HT1080 (cell line): ENCODE measurements at regions not wholly inside any gene's neighbourhood (a gene's known extent, or its start where the extent isn't known, plus 50 kb on each side); places are given as distances from the start of the nearest gene placed in this dataset.

Source experiments
- DNase-seq: peaks from one replicate; pipeline ENCODE4 v3.0.0-alpha.2; 2015; ENCODE audit warnings: low read depth

GRCh38 chr2:790634-791245 is 113.5 kb upstream of the TMEM18 start:
- DNase-seq, result no peak

- DNase-seq, result no peak
These were observed 112.9 kb upstream of the TMEM18 start for GRCh38 chr2:790081-790480.

DNA sequence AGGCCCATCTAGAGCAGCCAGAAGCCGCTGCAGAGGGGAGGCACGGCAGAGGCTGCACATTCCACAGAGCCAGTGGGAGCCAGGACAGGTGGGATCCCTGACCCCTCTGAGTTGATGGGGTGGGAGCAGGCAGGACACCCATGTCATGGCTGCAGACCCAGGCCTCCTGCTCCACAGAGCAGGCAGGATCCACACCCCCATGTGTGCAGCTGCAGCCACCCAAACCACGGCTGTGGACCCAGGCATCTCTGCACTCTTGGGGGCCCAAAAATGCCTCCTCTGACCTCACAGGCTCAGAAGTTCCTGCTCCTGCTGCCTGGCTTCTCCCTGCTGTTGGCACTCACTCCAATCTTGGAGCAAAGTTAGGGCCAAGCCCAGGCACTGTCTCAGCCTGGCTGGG is 112.3 kb upstream of the TMEM18 start:
- DNase-seq, result no peak

GRCh38 chr2:788227-789032 is 111.2 kb upstream of the TMEM18 start:
- DNase-seq, result no peak

GRCh38 chr2:784753-785152 is 107.5 kb upstream of the TMEM18 start:
- no peak for DNase-seq

- no peak for DNase-seq
These were observed 103.4 kb upstream of the TMEM18 start for GRCh38 chr2:780581-780980.

- no peak for DNase-seq
These were observed 102.8 kb upstream of the TMEM18 start for GRCh38 chr2:780002-780401.

DNA sequence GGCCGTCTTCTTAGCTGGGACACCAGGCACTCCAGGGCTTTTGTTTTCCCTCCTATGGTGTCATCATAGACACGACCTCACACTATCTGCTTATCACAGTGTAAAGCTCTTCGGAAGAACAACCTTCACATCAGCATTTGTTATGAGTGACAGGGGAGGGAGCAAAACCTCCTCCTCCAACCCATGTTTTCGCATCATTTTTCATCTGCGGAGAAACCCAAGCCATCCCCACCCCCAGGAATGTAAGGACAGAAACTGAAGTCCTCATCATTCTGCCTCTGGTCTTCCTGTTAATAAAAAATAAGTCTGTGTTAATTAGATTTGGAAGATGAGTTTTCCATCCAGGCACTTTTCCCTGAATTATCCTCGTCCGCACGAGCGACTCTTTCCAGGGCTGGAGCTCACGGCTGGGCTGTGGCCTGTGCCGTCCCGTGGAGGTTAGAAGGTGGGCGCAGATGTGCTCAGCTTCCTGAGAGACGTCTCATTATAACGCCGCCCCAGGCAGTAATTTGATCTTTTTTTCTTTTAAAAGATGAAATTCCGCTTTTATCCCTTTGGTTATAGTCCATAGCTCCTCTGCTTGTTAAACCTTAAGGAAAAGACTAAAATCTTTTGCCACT is 101.6 kb upstream of the TMEM18 start:
- no peak for DNase-seq

DNA sequence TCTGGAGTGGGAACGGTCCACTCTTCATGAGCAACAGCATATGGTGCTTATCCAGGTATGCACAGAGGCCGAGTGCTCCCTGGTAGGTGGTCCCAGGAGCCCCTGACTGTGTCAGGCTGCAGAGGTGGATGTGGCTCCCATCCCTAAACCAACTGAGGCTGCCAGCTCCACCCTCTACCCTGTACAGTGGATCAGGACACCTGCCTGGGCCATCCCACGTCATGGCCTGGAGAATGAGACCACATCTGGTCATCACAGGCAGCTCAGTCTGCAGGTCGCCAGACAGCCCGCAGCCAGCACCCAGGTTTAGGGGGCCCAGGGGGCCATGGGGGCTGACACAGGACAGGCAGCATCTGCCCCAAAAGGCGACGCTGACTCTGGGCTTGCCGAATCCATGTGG is 100.3 kb upstream of the TMEM18 start:
- DNase-seq, result no peak

DNA sequence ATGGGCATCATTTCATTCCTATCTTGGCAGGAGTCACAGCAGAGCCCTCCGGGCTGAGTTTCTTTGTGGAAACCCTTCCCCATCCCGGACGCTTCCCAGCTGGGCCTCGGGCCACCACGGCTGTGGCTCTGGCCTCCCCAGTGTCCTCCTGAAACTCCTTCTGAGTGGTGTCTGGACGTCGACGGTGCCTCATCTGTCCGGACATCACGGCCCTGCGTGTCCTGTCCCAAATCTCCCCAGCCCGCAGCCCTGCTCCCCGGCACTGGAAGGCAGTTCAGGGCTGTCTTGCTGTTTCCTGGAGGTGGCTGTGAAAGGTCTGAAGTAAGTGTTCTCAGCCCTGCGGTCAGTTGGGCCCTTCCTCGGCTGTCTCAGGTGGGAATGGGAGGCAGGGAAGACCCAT is 99.8 kb upstream of the TMEM18 start:
- no peak for DNase-seq

DNA sequence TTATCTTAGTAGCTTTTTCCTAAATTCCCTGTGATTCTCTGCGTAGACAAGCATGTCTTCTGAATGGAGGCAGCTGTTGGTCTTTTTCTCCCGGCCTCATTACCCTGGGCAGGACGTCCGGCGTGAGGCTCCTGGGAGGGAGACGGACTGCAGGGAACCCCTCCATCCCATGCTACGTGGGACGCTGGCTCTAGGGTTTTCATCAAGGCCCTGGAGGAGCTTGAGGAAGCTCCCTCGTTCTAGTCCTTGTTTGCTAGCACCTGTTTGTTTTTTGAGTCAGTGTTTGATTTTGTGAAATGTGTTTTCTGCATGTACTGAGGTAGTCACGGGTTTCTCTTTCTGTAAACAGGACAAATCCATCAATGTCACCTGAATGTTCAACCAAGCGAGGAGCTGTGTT is 99.3 kb upstream of the TMEM18 start:
- no peak for DNase-seq

DNA sequence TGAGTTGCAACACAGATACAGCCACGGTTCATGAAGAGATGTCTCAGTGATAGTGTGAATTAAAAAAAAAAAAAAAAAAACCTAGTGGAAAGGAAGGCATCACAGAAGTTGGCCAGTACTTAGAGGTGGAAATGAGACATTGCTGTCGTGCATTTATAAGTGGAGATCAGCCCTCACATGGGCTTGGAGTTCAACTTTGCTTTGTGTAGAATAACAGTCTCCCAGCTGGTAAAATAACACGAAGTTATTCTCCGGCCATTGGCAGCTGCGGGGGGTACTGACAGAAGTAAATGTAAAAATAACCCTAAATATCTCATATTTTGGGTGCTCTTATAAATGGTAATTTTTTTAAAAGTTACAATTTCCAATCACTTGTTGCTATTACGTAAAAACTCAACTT is 98.8 kb upstream of the TMEM18 start:
- DNase-seq, result no peak

DNA sequence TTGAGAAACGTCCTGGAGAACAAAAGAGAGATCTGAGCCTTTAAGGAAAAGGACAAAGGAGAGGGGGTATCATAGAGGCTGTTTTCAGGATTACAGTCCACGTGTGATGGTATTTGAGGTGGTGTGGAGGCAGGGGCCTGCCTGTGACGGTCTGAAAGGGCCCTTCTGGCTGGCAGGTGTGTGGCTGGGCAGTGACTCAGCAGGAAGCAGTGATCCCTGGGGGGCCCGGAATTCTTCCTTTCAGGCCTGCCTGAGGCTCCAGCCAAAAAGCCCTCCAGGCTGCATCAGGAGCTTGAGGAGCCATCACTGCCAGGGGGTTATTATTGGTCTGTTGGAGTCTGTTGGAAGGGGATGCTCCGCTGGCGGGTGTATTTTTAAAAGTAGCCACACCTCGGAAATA is 97.2 kb upstream of the TMEM18 start:
- peak; percentile 40 for DNase-seq

DNA sequence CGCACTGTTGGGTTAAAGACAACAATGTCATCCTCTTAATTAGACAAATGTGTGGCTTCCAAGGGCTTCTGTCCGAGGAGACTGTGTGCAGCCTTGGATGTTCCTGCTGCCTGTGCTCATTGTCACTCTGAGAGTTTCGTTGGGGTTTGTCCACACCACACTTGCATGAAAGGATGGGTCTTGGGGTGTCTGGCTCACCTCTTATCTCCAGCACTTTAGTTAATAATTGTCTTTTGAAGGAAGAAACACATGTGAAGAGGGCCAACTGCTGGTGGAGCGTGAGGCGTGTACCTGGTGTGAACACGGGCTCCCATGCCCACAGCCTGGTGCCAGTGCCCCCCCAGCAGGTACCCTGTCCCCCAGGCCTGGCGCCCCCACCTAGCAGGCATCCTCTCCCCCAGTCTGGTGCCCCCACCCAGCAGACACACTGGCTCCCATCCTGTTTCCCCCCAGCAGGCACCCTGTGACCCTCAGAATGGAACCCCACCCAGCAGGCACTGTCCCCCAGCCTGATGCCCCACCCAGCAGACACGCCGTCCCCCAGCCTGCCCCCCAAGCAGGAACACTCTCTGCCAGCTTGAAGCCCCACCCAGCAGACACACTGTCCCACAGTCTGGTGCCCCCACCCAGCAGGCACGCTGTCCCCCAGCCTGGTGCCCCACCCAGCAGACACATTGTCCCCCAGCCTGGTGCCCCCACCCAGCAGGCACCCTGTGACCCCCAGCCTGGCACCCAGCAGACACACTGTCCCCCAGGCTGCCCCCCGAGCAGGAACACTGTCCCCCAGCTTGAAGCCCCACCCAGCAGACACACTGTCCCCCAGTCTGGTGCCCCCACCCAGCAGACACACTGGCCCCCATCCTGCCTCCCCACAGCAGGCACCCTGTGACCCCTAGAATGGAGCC is 96.3 kb upstream of the TMEM18 start:
- no peak for DNase-seq

- DNase-seq, result no peak
These were observed 94.3 kb upstream of the TMEM18 start for GRCh38 chr2:771538-771937.

- DNase-seq, result no peak
These were observed 93.6 kb upstream of the TMEM18 start for GRCh38 chr2:770776-771175.

GRCh38 chr2:769771-770170 is 92.6 kb upstream of the TMEM18 start:
- DNase-seq, result peak; percentile 69

GRCh38 chr2:768451-768850 is 91.2 kb upstream of the TMEM18 start:
- no peak for DNase-seq

- no peak for DNase-seq
These were observed 90.7 kb upstream of the TMEM18 start for GRCh38 chr2:767944-768343.

- no peak for DNase-seq
These were observed 90.2 kb upstream of the TMEM18 start for GRCh38 chr2:767440-767839.

DNA sequence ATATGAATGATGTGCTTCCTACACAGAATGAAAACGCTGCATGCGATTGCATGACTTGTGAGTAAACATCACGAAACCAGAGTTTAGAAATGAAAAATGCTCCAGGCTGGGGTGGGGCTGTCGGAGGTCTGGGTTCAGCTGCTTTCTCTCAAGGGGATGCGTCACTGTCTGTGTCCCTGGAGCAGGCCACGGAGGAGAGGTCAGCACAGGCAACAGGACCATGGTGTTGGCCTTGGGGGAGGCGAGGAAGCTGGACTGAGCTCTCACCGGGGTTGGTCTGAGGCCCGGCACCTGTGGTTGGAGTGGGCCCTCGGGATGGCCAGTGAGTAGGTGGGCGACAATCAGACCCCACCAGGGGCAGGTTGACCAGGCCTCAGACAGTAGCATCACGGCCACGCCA is 89.0 kb upstream of the TMEM18 start:
- no peak for DNase-seq

GRCh38 chr2:765369-765768 is 88.2 kb upstream of the TMEM18 start:
- no peak for DNase-seq
